Hepatocyte (in vitro differentiated cells): ENCODE measurements at regions not wholly inside any gene's neighbourhood (a gene's known extent, or its start where the extent isn't known, plus 50 kb on each side); places are given as distances from the start of the nearest gene placed in this dataset.

ENCODE experiments used
- EZH2phosphoT487 ChIP-seq: fragments of 200-600 bp; sonication (generic); IDR thresholded peaks from one replicate; pipeline ENCODE4 v1.6.1; 2018; ENCODE audit warnings: antibody characterized with exemption, mild to moderate bottlenecking, low read depth, moderate library complexity; ENCODE audit not compliant: unreplicated experiment, severe bottlenecking
- TF ChIP-seq, protein P1 (sequence below): fragments of 200-600 bp; sonication (generic); IDR thresholded peaks from 2 replicates; pipeline ENCODE4 v1.5.1; 2016; ENCODE audit warnings: antibody characterized with exemption, mild to moderate bottlenecking; ENCODE audit not compliant: poor library complexity

DNA sequence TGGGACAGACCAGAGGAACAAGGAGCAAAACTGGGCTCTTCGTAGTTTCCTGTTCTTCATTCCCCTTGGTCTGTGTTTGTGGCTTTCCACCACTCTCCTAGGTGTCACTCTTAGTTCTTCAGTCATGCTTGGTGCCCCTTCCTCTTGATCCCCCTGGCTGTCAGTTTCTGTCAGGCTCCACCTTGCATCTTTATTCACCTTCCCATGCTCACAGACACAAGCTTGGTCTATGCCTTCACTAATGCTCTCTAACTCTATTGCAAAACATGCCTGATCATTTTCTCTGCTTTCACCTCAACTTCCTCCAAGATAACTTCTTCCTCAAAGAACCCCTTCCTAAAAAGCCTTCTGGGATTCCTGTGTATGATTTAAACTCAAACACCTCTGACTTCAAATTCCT lies 122.9 kb downstream of the GLUL start:
- TF ChIP-seq, protein P1, sequence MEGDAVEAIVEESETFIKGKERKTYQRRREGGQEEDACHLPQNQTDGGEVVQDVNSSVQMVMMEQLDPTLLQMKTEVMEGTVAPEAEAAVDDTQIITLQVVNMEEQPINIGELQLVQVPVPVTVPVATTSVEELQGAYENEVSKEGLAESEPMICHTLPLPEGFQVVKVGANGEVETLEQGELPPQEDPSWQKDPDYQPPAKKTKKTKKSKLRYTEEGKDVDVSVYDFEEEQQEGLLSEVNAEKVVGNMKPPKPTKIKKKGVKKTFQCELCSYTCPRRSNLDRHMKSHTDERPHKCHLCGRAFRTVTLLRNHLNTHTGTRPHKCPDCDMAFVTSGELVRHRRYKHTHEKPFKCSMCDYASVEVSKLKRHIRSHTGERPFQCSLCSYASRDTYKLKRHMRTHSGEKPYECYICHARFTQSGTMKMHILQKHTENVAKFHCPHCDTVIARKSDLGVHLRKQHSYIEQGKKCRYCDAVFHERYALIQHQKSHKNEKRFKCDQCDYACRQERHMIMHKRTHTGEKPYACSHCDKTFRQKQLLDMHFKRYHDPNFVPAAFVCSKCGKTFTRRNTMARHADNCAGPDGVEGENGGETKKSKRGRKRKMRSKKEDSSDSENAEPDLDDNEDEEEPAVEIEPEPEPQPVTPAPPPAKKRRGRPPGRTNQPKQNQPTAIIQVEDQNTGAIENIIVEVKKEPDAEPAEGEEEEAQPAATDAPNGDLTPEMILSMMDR: no peak
- TF ChIP-seq EZH2phosphoT487: no peak
